Mesothelial cell of epicardium (in vitro differentiated cells): ENCODE measurements at regions not wholly inside any gene's neighbourhood (a gene's known extent, or its start where the extent isn't known, plus 50 kb on each side); places are given as distances from the start of the nearest gene placed in this dataset.

Source experiments
- DNase-seq, 2 experiments: peaks; one replicate each; pipeline ENCODE4 v3.0.0; 2021; ENCODE audit warnings: low spot score in 2 of 2; ENCODE audit not compliant: unreplicated experiment in 2 of 2
- H3K27ac Mint-ChIP-seq: 2 replicates; pipeline ENCODE4 v1.8.0; 2021; ENCODE audit warnings: mixed read lengths
- H3K27me3 Mint-ChIP-seq: 2 replicates; pipeline ENCODE4 v1.8.0; 2021; ENCODE audit warnings: low read depth, mixed read lengths
- H3K36me3 Mint-ChIP-seq: 2 replicates; pipeline ENCODE4 v1.8.0; 2021; ENCODE audit warnings: mixed read lengths
- H3K4me1 Mint-ChIP-seq: 2 replicates; pipeline ENCODE4 v1.8.0; 2021; ENCODE audit warnings: mixed read lengths
- H3K4me3 Mint-ChIP-seq: 2 replicates; pipeline ENCODE4 v1.8.0; 2021; ENCODE audit warnings: mild to moderate bottlenecking, moderate library complexity, mixed read lengths
- H3K9me3 Mint-ChIP-seq: 2 replicates; pipeline ENCODE4 v1.8.0; 2021; ENCODE audit warnings: mixed read lengths
- TF ChIP-seq, protein P1 (sequence below): fragments of 200-600 bp; sonication (generic); IDR thresholded peaks from one replicate; pipeline ENCODE4 v1.5.0; 2021; ENCODE audit warnings: antibody characterized with exemption; ENCODE audit not compliant: unreplicated experiment

DNA sequence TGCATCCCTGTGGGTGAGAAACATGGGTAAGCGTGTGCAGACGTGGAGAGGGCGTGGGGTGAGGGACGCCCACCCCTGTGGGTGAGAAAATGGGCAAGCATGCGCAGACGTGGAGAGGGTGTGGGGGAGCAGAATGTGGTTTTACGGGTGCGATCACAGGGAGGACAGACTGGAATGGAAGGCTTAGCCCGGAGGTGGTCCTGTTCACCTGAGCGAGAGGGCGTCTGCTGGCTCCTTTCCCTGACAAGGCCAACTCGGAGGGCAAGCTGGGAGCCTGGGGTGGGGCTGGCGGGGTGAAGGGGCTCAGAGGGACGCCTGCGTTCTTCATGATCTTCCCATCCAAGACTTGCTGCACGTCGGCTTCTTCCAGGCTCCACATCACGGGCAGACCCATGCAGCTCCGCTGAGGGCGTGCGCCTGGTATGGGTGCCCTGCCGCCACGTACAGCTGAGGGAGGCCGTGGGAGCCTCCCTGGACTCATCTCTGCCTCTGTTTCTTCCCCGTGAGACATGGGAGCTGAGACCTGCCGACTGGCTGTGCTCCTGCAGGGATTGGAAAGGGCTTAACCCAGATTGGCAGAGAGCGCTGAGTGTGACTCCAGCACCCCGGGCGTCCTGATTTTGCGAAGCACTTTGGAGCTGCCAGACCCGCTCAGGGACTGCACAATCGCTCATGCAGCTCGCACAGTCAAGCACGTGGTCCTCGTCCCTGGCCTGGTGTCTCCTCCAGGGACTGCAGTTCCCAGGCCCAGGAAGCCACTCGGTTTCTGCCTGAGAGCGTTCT, 74.3 kb upstream of the SHH start:
- no peak for DNase-seq
- Mint-ChIP-seq H3K36me3 (no peaks in the 10 kb centered on the region), H3K27me3 (peaks cover 3% of the 10 kb centered on the region), H3K27ac (no peak overlapping the region), H3K4me1 (peaks cover 2% of the 10 kb centered on the region), H3K9me3 (peaks cover 14% of the 10 kb centered on the region), H3K4me3 (no peak overlapping the region)
- TF ChIP-seq, protein P1, sequence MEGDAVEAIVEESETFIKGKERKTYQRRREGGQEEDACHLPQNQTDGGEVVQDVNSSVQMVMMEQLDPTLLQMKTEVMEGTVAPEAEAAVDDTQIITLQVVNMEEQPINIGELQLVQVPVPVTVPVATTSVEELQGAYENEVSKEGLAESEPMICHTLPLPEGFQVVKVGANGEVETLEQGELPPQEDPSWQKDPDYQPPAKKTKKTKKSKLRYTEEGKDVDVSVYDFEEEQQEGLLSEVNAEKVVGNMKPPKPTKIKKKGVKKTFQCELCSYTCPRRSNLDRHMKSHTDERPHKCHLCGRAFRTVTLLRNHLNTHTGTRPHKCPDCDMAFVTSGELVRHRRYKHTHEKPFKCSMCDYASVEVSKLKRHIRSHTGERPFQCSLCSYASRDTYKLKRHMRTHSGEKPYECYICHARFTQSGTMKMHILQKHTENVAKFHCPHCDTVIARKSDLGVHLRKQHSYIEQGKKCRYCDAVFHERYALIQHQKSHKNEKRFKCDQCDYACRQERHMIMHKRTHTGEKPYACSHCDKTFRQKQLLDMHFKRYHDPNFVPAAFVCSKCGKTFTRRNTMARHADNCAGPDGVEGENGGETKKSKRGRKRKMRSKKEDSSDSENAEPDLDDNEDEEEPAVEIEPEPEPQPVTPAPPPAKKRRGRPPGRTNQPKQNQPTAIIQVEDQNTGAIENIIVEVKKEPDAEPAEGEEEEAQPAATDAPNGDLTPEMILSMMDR, result no peak

DNA sequence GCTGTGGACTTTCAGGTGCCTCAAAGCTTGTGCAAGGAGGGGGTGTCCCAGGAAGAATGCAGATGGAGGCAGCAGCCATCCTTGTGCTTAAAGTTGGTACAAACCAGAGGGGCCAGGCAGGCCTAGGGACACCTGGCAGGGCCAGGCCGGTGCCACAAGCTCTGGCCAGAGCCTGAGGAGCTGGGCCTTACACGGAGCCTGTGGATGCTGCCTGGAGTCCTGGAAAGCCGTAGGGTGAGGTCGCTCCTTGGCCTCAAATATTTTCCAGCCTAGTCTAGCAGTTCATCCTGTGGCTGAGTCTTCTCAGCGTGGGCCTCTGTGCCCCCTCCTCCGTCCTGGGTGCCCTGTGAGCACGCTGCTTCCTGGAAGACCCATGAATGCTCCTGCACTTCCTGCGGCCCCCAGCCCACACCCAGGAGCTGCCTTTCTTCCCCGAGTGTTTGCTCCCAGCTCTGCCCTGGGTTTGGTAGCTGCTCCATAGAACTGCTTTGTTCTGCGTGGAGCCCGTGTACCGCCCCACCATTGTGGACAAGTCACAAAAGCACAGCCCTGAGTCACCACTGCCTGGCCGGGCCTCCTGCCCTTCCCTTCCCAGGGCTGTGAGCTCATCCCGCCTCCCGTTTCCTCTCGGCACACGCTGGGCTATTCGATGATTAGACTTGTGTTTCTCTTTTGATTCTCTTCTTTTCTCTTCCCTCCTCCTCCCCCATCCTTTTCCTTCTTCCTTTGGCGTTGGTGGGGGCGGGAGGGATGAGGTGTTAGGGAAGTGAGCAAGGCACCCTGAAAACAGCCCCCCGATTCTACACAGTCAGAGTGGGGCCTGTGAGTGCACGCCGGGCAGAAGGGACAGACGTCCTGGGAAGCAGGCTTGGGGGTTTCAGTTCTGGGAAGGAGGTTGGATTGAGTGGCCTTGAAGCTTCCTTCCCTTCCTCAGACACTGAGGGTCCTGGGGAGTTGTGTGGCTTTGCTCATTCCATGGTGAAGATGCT, 73.2 kb upstream of the SHH start:
- H3K4me1 Mint-ChIP-seq, result peaks cover 2% of the 10 kb centered on the region
- TF ChIP-seq, protein P1, result no peak
- peaks cover 9% of the 10 kb centered on the region for H3K9me3 Mint-ChIP-seq
- peaks cover 3% of the 10 kb centered on the region for H3K27me3 Mint-ChIP-seq
- H3K36me3 Mint-ChIP-seq, result no peaks in the 10 kb centered on the region
- H3K4me3 Mint-ChIP-seq, result no peak overlapping the region
- no peak for DNase-seq
- no peak overlapping the region for H3K27ac Mint-ChIP-seq

DNA sequence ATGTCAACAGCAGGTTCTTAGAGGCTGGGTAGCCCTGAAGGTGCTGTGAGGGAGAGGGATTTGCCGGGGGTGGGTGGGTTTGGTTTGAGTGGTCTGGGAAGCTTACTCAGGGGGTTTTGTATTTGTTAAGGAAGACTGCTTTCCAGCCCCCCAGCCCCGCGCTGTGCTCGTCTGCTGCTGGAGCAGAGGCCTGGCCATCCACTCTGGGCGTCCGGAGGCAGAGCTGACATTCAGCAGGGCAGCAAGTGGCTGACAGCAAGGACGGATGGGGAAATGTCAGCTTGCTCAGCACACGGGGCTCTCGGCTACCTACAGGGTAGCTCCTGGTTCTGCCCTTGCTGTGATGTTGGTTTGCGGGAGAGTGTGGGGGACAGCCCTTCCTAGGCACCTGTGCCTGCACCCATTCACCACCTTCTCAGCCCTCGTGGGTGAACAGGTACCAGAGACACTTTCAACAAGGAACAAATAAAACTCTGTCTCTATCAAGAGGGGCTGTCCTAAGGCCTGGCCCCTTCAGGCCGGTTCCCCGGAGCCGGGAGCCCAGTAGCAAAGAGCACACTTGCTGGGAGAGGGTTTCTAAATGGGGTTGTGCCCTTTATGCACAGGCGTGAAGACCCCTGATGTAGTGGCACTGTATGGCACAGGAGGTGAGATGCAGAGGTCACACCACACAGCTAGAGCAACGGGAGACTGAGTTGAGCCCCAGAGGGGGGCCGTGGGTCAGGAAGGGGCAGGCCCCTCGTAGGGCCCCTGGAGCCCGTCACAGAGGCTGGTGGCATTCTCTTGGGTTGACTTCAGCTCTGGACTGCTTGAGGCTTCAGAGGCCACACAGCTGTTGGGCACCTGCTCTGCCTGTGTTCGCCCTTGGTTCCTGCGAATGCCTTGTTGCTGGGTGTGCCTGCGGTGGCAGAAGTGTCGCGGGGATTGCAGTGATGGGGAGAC, 72.2 kb upstream of the SHH start:
- H3K4me3 Mint-ChIP-seq, result no peak overlapping the region
- DNase-seq, result no peak
- peaks cover 3% of the 10 kb centered on the region for H3K27me3 Mint-ChIP-seq
- TF ChIP-seq, protein P1, result no peak
- H3K36me3 Mint-ChIP-seq, result no peaks in the 10 kb centered on the region
- no peak overlapping the region for H3K27ac Mint-ChIP-seq
- H3K9me3 Mint-ChIP-seq, result peaks cover 5% of the 10 kb centered on the region
- peaks cover 2% of the 10 kb centered on the region for H3K4me1 Mint-ChIP-seq

DNA sequence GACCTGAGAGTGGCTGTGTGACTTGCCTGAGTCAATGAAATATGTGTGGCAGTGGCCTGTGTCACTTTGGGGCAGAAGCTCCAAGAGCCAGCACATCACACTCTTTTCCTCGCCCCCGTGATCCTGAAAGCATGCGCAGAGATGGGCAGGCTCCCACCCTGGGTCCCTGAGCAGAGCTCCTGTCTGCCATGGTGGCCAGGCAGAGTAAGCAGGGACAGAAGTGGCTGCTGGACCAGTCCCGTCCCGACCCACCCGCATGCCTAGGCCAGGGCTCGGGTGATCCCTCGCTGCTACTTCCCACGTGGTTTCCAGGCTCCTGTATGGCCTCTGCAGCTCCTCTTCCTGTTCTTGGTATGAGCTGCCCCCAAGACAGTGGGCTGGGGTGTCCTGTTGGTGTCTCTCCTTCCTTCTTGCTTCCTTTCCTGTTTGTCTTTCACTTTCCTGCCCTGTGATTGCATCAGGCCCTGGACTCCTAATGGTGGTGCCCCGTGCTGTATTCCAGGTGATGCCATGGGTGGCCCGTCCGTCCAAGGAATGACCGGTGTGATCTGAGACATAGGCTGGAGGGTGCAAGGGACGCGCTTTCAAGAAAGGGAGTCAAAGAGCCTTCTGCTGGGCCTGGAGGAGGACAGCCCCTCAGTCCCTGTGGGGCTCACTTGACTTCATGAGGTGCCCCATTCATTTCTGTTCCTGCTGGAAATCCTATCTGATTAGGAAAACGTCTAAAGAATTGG, 71.4 kb upstream of the SHH start:
- Mint-ChIP-seq H3K36me3 (no peaks in the 10 kb centered on the region), H3K9me3 (peaks cover 4% of the 10 kb centered on the region), H3K27ac (no peak overlapping the region), H3K4me1 (peaks cover 2% of the 10 kb centered on the region), H3K27me3 (peaks cover 3% of the 10 kb centered on the region), H3K4me3 (no peak overlapping the region)
- DNase-seq, result no peak
- TF ChIP-seq, protein P1, result no peak
